ENCODE measurements at regions not wholly inside any gene's neighbourhood (a gene's known extent, or its start where the extent isn't known, plus 50 kb on each side); places are given as distances from the start of the nearest gene placed in this dataset.

DNA sequence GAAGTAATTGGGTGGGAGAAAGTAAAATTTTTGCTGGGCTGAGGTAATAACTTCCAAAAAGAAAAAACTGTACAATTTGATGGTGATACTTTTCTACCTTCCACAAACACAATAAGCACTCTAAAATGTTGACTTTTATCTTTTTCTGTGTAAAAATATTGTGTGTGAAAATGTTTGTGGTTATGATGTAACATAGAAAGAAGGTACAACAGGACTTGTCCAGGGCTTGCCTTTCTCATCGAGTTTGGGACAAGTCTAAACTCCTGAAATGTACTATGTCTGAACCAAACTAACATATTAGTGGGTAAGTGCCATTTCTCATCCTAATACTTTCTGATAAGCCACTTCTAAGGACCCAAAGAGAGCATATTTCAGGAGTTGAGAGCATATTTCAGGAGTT lies 174.2 kb upstream of the PDGFD start:
- no peak for DNase-seq (ENCODE audit: low read depth)

- DNase-seq (ENCODE audit: low read depth) = no peak
Measured at GRCh38 chr11:104337273-104337672, 173.3 kb upstream of the PDGFD start.

- no peak for DNase-seq (ENCODE audit: low read depth)
Measured at GRCh38 chr11:104333977-104334376, 170.0 kb upstream of the PDGFD start.

GRCh38 chr11:104332110-104332509 lies 168.2 kb upstream of the PDGFD start:
- DNase-seq (ENCODE audit: low read depth) = no peak

DNA sequence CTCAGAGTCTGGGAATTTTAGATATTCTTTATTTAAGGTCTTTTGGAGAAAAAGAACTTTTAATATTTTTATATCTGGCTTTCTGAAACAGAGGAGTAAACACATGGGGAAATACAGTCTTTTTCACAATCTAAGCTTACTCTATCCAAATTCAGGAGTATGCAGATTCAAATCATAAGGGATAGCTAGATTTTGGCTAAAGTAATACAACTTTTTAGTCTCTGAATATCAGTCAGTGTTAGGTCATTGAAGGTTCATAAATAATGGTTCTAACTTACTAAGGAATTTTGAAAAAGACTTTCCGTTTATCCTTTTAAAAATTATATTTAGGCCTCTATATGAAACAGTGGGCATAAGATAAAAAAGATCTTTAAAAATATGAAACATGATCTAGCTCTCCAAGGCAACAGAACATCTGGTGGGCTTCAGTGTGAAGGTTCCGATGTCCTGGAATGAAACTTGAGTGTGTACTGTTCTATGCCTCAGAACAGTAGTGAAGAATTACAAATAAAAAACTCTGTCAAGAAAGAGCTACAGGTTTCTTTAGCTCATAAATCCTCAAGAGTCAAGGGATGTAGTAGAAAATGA lies 165.2 kb upstream of the PDGFD start:
- no peak for DNase-seq (ENCODE audit: low read depth)

DNA sequence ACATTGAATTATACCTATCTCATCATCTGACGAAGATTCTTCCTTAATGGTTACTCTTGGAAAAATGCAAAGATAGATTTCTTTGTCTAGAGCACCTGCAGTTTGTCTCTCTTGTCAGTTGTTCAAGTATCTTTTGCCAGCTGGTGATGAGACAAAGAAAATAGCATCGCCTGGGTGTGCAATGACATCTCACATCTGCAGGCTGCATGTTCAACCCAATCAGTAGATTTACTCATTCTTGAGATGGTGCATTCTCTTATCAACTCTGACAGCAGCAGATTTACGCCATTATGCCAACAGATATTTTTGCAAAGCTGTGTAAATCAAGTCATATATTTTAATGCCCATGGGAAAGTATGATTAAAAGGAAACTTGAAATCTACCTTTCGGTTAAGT lies 164.6 kb upstream of the PDGFD start:
- DNase-seq (ENCODE audit: low read depth) = no peak

- no peak for DNase-seq (ENCODE audit: low read depth)
Measured at GRCh38 chr11:104327861-104328511, 164.0 kb upstream of the PDGFD start.

- DNase-seq (ENCODE audit: low read depth) = no peak
Measured at GRCh38 chr11:104325093-104325492, 161.1 kb upstream of the PDGFD start.

DNA sequence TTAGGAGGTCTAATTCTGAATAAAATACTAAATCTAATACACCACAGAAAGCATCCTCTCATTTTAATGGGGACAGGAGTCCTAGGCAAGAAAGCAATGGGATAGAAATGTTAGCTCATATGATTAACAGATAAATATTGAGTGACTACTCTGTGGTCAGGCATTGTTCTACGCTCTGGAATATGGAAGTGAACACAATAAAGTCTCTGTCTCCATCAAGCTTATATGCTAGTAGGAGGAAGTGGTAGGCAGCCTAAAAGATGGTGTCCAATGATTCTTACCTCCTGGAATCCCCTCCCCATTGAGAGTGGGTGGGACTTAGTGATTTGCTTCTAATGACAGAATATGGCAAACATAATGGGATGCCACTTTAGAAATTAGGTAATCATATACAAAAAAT lies 160.3 kb upstream of the PDGFD start:
- no peak for DNase-seq (ENCODE audit: low read depth)

- DNase-seq (ENCODE audit: low read depth) = no peak
Measured at GRCh38 chr11:104323841-104324240, 159.9 kb upstream of the PDGFD start.

GRCh38 chr11:104322696-104323095 lies 158.7 kb upstream of the PDGFD start:
- DNase-seq (ENCODE audit: low read depth) = no peak

DNA sequence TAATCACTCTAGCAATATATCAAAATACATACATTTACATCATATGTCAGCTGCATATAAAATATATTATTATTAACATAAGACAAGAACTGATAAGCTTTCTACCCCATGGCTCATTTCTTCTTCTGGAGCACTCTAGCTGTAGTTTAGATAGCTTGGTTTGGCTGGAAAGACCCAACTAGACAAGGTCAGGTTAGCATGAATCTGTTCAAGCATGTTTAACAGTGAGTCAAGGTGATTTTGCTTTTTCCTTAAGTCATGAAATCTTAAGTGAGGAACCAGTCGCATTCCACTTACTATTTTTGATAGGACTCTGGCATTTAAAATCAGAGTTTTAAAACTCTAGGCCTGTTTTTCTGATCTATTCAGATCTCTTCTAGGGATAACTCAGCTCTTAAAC lies 157.0 kb upstream of the PDGFD start:
- DNase-seq (ENCODE audit: low read depth) = no peak

GRCh38 chr11:104320097-104320496 lies 156.2 kb upstream of the PDGFD start:
- no peak for DNase-seq (ENCODE audit: low read depth)

GRCh38 chr11:104319396-104319795 lies 155.4 kb upstream of the PDGFD start:
- DNase-seq (ENCODE audit: low read depth) = no peak

DNA sequence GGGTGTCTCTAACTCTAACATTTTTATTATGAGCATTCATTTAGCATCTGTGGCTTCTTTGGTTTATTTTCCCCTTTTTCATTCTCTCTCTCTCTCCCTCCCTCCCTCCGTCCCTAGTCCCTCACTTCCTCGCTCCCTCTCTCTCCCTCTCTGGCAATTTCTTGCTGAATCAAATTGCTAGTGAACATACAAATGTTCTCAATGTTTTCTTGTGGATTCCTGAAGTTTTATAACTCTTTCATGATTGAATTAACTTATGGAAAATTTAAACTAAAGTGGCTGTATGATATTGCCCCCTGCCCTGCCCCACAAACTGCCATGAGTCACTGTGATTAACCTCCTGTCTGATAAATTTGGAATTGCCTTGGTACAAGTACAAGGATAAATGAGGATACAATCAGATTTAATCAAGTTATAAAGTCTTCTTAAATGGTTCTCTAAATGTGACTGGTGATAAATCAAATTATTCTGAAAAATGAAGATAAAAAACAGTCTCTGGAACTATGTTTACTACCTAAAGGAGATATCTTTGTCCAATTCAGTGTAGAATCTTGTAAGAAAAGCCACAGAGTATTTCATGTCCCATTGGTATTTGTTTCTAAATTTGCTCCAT lies 143.0 kb upstream of the PDGFD start:
- DNase-seq (ENCODE audit: low read depth) = no peak

GRCh38 chr11:104301776-104302175 lies 137.8 kb upstream of the PDGFD start:
- no peak for DNase-seq (ENCODE audit: low read depth)

- DNase-seq (ENCODE audit: low read depth) = no peak
Measured at GRCh38 chr11:104291646-104292045, 127.7 kb upstream of the PDGFD start.

GRCh38 chr11:104286129-104286528 lies 122.2 kb upstream of the PDGFD start:
- no peak for DNase-seq (ENCODE audit: low read depth)

DNA sequence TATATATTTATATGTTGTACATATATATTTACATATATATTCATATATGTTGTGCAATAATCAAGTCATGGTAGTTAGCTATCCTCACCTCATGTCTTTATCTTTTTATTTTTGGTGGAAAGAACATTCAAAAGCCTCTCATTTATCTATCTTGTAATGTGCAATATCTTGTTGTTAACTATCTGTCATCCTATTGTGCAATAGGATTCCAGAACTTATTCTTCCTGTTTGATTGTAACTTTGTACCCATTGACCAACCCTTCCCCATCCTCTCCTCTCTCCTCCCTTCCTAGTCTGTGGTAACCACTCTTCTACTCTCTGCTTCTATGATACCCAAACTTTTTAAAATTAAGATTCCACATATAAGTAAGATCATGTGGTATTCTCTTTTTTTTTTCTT lies 115.6 kb upstream of the PDGFD start:
- no peak for DNase-seq (ENCODE audit: low read depth)

GRCh38 chr11:104275992-104276391 lies 112.0 kb upstream of the PDGFD start:
- DNase-seq (ENCODE audit: low read depth) = peak; percentile 8

DNA sequence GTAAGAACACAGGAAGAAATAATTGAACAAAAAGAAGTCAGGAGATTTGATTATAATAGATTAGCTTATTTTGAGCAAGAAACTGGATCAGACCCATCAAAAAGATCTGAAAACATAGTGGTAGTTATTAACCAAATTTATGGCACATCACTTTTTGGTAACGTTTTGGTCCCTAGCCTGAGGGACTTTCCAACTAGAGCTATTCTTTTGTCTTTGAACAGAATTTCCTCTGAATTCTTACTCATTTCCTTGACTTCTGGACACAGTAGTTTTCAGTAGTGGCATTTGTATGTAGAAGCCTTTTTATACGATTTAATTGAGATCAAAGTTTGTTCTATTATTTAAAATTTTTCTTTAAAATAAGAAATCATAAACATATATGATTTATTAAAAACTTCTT lies 96.5 kb upstream of the PDGFD start:
- no peak for DNase-seq (ENCODE audit: low read depth)

DNA sequence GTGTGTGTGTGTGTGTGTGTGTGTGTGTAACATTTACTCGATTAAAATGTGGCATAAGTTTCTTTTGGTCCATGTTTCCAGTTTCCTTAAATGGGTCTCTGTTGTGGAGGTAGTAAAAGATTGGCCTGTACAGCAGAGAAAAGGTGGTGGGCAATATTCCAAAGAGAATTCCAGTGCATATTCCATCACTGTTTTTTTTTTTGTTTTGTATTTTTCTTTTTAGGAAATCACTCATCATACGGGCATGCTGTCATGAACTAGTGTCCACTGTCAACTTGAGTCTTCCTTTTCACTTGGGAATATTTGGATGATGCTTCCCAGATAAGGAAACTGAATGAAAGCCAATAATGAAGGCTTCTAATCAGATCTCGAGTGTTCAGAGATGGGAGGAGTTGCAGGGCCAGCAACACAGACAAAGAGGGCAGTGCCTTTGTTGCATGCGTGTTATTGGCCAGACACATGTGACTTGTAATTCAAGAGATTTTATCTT lies 95.2 kb upstream of the PDGFD start:
- DNase-seq (ENCODE audit: low read depth) = no peak

DNA sequence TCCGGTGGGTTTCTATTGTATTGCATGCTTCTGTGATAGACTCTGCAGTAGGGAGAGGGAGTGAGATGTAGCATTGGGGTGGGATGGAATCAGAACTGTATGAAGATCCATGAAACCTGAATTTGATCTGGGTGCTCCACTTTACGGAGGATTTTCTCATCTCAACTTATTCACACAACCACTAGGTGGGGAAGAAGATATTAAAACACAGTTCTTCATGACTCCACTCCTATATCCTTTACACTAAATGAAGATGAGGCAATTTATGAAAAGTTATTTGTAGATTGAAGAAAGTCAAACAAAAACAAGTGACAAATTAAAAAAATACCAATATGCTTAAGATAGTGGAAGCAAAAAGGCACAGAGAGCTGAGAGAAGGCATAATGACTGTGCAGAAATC lies 92.6 kb upstream of the PDGFD start:
- no peak for DNase-seq (ENCODE audit: low read depth)

GRCh38 chr11:104254347-104254746 lies 90.4 kb upstream of the PDGFD start:
- DNase-seq (ENCODE audit: low read depth) = no peak

All from HS-5 (cell line).